NB4 (cell line): ENCODE measurements at regions not wholly inside any gene's neighbourhood (a gene's known extent, or its start where the extent isn't known, plus 50 kb on each side); places are given as distances from the start of the nearest gene placed in this dataset.
A peak's percentile ranks its signal among the peaks of the same experiment; 100 is the strongest.

ENCODE experiments used
- DNase-seq: peaks from one replicate; pipeline ENCODE4 v3.0.0; 2010; ENCODE audit warnings: low read depth
- H3K4me3 ChIP-seq: one replicate; pipeline ENCODE4 v1.5.1; 2011; ENCODE audit warnings: mild to moderate bottlenecking, low read depth, low read length, moderate library complexity
- CTCF ChIP-seq: IDR thresholded peaks from one replicate; pipeline ENCODE4 v1.5.1; 2012; ENCODE audit warnings: low read depth, low read length
- MYC ChIP-seq: IDR thresholded peaks from 2 replicates; pipeline ENCODE4 v1.6.1; 2011; ENCODE audit warnings: low read depth, low read length
- POLR2A ChIP-seq: IDR thresholded peaks from 2 replicates; pipeline ENCODE4 v1.6.1; 2011; ENCODE audit warnings: mild to moderate bottlenecking; ENCODE audit not compliant: insufficient read length; ENCODE audit errors: extremely low read depth
- TF ChIP-seq, protein P1 (sequence below): IDR thresholded peaks from 2 replicates; pipeline ENCODE4 v1.6.1; 2011; ENCODE audit warnings: low read depth, low read length

GRCh38 chr13:73857106-73857505, 277.1 kb downstream of the KLF12 start:
- DNase-seq = no peak
- TF ChIP-seq, protein P1, sequence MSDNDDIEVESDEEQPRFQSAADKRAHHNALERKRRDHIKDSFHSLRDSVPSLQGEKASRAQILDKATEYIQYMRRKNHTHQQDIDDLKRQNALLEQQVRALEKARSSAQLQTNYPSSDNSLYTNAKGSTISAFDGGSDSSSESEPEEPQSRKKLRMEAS = no peak
- TF ChIP-seq MYC (no peak), POLR2A (no peak), CTCF (no peak)
- no peak overlapping the region for H3K4me3 ChIP-seq

DNA sequence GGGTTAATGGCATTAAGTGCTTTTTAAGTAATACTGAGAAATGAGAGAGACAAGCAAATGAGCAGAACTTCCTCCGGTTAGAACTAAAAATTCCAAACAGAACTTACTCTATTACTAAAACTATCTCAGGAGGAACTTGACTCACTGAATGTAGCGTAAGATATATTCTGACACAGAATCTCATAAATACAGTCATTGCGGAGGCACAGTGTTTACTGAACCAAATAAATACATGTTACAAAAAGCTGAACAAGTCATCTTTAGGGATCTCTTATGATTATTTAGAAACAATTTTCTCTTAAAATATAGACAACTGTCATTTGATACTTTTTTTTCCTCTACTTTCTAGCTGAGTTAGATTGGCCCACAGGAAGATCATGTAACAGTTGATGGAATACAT, 283.1 kb downstream of the KLF12 start:
- H3K4me3 ChIP-seq = no peak overlapping the region
- no peak for DNase-seq
- no peak for TF ChIP-seq CTCF
- TF ChIP-seq, protein P1 = no peak

DNA sequence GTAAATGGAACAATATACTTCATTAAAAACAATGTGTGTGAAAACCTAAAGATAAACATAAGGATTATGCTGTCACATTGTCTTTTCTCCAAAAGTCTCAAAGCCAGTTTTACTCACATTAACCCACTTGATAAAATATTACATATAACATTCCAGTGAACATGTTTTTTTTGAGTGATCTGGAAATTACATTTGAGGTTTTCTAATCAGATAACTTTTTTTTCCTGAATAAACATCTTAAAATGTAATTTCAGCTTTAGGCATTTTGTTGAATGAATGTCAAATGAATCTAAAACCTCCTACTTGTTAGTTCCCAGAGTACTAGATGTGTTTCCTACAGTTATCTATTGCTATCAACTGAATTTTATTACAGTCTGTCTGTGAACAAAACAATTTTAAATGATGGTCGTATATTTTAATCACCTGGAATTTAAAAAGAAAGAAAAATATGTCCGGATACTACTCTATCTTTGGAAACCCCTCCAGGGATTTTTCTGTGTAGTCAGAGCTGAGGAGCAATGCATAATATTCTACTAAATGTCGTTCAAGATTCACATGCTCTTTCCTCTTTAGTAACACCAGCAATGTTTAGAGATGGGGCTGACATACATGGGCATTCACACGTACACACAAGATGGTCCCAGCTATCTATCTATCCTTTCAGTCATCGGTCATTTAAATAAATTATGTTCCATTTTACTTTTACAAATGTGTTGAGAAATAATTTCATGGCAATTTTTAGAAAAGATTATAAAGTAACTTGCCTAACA, 283.9 kb downstream of the KLF12 start:
- DNase-seq = no peak
- no peak for TF ChIP-seq POLR2A
- TF ChIP-seq, protein P1 = no peak
- no peak for TF ChIP-seq MYC
- no peak for TF ChIP-seq CTCF
- H3K4me3 ChIP-seq = no peak overlapping the region

DNA sequence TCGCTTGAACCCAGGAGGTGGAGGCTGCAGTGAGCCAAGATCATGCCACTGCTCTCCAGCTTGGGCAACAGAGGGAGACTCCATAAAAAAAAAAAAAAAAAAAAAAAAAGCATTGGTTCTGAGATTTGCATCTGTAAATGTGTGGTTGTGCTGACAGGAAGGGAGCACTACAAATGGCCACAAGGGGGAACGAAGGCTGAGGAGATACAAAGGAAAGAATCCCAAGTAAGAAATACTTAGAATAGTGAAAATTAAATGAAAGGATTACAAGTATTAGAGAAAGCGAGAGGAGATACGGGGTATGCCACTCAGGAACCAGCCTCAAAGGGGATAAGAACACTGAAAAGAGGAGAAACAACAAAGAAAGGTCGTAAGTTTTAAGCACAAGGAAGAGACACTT, 284.9 kb downstream of the KLF12 start:
- DNase-seq = peak; percentile 12
- TF ChIP-seq CTCF (no peak), MYC (no peak), POLR2A (no peak)
- TF ChIP-seq, protein P1 = no peak
- H3K4me3 ChIP-seq = no peak overlapping the region

DNA sequence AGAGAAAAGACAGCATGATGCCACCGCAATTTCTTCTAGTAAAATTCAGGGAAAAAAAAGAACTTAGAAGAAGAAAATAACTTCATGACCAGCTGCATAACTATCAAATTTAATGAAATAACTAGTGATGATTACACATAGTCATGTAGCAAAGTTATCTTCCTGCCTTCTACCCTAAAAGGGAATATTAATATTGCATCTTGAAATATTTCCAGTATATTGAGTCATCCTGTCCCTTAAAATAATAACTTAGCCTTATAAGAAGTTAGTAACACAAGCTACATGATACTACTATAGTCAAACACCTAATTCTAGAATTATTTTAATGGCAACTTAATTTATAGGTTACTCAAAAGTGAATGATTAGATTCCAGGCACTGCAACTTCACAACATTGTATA, 289.2 kb downstream of the KLF12 start:
- TF ChIP-seq POLR2A (no peak), MYC (no peak), CTCF (no peak)
- TF ChIP-seq, protein P1 = no peak
- H3K4me3 ChIP-seq = no peak overlapping the region
- DNase-seq = no peak

- H3K4me3 ChIP-seq = no peak overlapping the region
- TF ChIP-seq, protein P1 = no peak
- TF ChIP-seq POLR2A (no peak), MYC (no peak), CTCF (no peak)
- DNase-seq = no peak
Measured at GRCh38 chr13:73842626-73843025, 291.6 kb downstream of the KLF12 start.
